CD8-positive, alpha-beta memory T cell (primary cell): ENCODE measurements at regions not wholly inside any gene's neighbourhood (a gene's known extent, or its start where the extent isn't known, plus 50 kb on each side); places are given as distances from the start of the nearest gene placed in this dataset.
A peak's percentile ranks its signal among the peaks of the same experiment; 100 is the strongest.

Experiments
- CTCF ChIA-PET: fragments of 350-600 bp; sonication (Branson Sonifier 250); formaldehyde crosslinking; loops from one replicate; lab custom pipeline; 2021; ENCODE audit warnings: antibody characterized with exemption; lab: Charles Lee
- POLR2A ChIA-PET: fragments of 350-600 bp; sonication (Branson Sonifier 250); formaldehyde crosslinking; loops from one replicate; lab custom pipeline; 2021; ENCODE audit warnings: antibody characterized with exemption; lab: Charles Lee
- DNase-seq, 5 donors: peaks; one replicate each; pipeline versions ENCODE4 v3.0.0 to v3.0.0-alpha.2; 2020 to 2022; ENCODE audit warnings: mixed read lengths in 1 of 5
- H3K27ac ChIP-seq: one replicate; pipeline ENCODE4 v1.7.0; 2013; ENCODE audit warnings: low read depth, mild to moderate bottlenecking, low read length, moderate library complexity
- H3K27me3 ChIP-seq: 2 replicates; pipeline ENCODE4 v1.7.0; 2013; ENCODE audit warnings: low read length, mild to moderate bottlenecking; ENCODE audit not compliant: insufficient read depth, poor library complexity, severe bottlenecking
- H3K36me3 ChIP-seq: 2 replicates; pipeline ENCODE4 v1.7.0; 2013; ENCODE audit warnings: mild to moderate bottlenecking, low read length, moderate library complexity; ENCODE audit not compliant: insufficient read depth
- H3K4me1 ChIP-seq: 2 replicates; pipeline ENCODE4 v1.7.0; 2013; ENCODE audit warnings: mild to moderate bottlenecking, low read length, moderate library complexity; ENCODE audit not compliant: insufficient read depth
- H3K4me3 ChIP-seq: 2 replicates; pipeline ENCODE4 v1.7.0; 2013; ENCODE audit warnings: mild to moderate bottlenecking, low read length
- H3K9me3 ChIP-seq: 2 replicates; pipeline ENCODE4 v1.7.0; 2013; ENCODE audit warnings: mild to moderate bottlenecking, low read length
- H3K27ac Mint-ChIP-seq, 8 donors: one replicate each; pipeline ENCODE4 v1.8.0; 2020 to 2021; ENCODE audit warnings: mixed read lengths in 8 of 8, mild to moderate bottlenecking in 6 of 8, inconsistent platforms in 3 of 8, moderate library complexity in 3 of 8
- H3K27me3 Mint-ChIP-seq, 2 donors: one replicate each; pipeline ENCODE4 v1.8.0; 2020 to 2021; ENCODE audit warnings: mixed read lengths in 2 of 2, mild to moderate bottlenecking in 1 of 2, moderate library complexity in 1 of 2
- H3K36me3 Mint-ChIP-seq, 3 donors: one replicate each; pipeline ENCODE4 v1.8.0; 2020 to 2021; ENCODE audit warnings: mixed read lengths in 3 of 3, inconsistent platforms in 1 of 3, mild to moderate bottlenecking in 1 of 3
- H3K4me1 Mint-ChIP-seq, 3 donors: one replicate each; pipeline ENCODE4 v1.8.0; 2020 to 2021; ENCODE audit warnings: mixed read lengths in 3 of 3, inconsistent platforms in 1 of 3, mild to moderate bottlenecking in 1 of 3
- H3K4me3 Mint-ChIP-seq, 7 donors: one replicate each; pipeline ENCODE4 v1.8.0; 2020 to 2021; ENCODE audit warnings: mixed read lengths in 7 of 7, mild to moderate bottlenecking in 6 of 7, moderate library complexity in 4 of 7, inconsistent platforms in 2 of 7
- H3K9me3 Mint-ChIP-seq, 5 donors: one replicate each; pipeline ENCODE4 v1.8.0; 2020 to 2022; ENCODE audit warnings: mixed read lengths in 5 of 5, mild to moderate bottlenecking in 3 of 5, moderate library complexity in 2 of 5, inconsistent platforms in 1 of 5

DNA sequence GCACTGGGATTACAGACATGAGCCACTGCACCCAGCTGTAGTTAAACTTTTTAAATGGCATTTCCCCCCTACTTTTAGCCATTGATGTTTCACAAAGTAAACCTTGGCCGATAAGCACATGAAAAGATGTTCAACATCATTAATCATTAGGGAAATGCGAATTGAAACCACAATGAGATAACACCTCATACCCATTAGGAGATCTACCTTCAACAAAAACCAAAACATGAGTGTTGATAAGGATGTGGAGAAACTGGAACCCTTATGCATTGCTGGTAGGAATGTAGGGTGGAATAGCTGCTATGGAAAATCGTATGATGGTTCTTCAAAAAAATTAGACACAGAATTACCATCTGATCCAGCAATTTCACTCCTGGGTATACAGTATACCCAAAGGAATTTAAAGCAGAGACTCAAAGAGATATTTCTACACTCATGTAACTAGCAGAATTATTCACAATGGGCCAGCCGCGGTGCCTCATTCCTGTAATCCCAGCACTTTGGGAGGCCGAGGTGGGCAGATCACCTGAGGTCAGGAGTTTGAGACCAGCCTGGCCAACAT lies 286.5 kb upstream of the JARID2 start:
- CTCF ChIA-PET: interaction anchor here (0.8 kb wide), 1 partner anchor 443 kb away, joined by 3 read pairs; no protein-coding TSS in a partner anchor

DNA sequence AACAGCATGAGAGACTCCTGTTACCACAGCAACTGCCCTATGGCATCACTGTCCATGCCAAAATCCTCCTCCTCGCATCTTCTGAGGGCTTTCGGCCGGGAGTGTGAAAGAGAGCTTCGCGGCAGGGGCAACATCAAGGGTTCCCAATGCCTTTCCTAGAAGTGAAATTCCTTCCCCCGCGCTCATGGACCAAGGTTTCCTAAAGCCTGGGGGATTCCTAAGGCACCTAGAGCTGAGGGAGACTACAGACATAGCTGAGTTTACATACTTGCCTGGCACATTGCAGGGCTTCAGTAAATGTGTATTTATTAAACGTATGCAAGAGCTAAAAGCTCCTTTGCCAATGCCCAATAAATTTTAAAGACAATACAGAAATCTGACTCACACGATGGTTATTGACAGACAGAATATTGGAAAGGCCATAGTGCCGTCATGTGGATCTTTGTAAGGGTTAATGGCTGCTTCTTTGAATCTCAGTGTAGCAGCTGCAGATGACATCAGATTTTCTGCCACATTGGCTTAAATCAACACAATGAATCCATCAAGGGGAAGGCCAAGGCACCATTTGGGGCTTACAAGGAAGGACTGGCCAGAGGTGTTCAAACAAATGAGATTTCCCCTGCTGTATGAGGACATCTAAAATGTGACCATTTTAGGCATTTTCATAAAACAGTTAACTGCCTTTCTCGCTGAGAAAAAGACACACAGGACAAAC lies 281.2 kb upstream of the JARID2 start:
- no peaks in the 10 kb centered on the region for H3K27me3 Mint-ChIP-seq

More for the DNA sequence above, 286.5 kb upstream of the JARID2 start:
- Mint-ChIP-seq H3K36me3 (peaks cover 0 to 6% (median 0%) of the 10 kb centered on the region in 3 donors), H3K27me3 (peaks cover 0 to 2% of the 10 kb centered on the region in 2 donors), H3K9me3 (peaks cover 0 to 8% (median 3%) of the 10 kb centered on the region in 5 donors), H3K4me3 (no peak overlapping the region), H3K4me1 (no peaks in the 10 kb centered on the region), H3K27ac (no peak overlapping the region)
- DNase-seq: no peak
- Histone ChIP-seq H3K9me3 (no peaks in the 10 kb centered on the region), H3K27ac (no peak overlapping the region), H3K4me1 (no peaks in the 10 kb centered on the region), H3K36me3 (no peaks in the 10 kb centered on the region), H3K4me3 (no peak overlapping the region), H3K27me3 (no peaks in the 10 kb centered on the region)
- POLR2A ChIA-PET: no interaction called here

DNA sequence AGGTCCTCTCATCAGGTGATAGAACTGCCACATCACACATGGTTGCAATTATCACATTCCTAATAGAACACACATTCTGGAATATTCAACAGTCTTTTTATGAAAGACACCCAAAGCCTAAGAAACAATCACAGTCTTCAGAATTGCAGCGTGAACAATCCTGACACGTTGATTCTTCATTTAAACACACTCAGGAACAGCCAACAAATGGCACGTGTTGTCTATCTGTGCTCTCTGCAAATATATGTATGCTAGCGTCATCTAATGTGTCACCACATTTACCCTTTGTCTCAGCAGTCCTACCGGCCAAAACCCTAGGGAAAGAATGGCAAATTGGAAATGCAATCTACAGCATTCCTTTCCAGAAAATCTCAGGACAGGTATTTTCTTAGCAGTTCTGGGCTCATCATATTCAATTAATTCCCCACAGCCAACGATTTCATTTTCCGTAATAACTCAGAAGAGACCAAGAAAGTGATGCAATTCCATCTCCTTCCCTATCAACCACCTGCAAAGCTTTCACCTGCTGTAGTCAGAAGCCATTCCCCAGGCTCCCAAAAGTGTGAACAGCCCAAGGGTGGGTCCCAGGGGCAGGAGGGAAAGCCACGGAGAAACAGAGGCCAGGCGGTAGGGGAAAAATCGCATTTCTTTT lies 280.3 kb upstream of the JARID2 start:
- Mint-ChIP-seq H3K4me3 (no peak overlapping the region), H3K4me1 (no peaks in the 10 kb centered on the region), H3K36me3 (peaks cover 0 to 5% (median 0%) of the 10 kb centered on the region in 3 donors), H3K27ac (no peak overlapping the region), H3K9me3 (peaks cover 0 to 2% (median 0%) of the 10 kb centered on the region in 5 donors), H3K27me3 (no peaks in the 10 kb centered on the region)
- no peak overlapping the region for H3K4me3 ChIP-seq
- DNase-seq: no peak
- POLR2A ChIA-PET: no interaction called here
- H3K4me1 ChIP-seq: no peaks in the 10 kb centered on the region
- no peaks in the 10 kb centered on the region for H3K9me3 ChIP-seq
- CTCF ChIA-PET: no interaction called here
- H3K27me3 ChIP-seq: no peaks in the 10 kb centered on the region
- H3K36me3 ChIP-seq: no peaks in the 10 kb centered on the region
- H3K27ac ChIP-seq: no peak overlapping the region

More for the DNA sequence above, 281.2 kb upstream of the JARID2 start:
- DNase-seq: no peak
- Histone ChIP-seq H3K4me3 (no peak overlapping the region), H3K9me3 (no peaks in the 10 kb centered on the region), H3K27ac (no peak overlapping the region), H3K36me3 (no peaks in the 10 kb centered on the region), H3K27me3 (no peaks in the 10 kb centered on the region), H3K4me1 (no peaks in the 10 kb centered on the region)
- Mint-ChIP-seq H3K36me3 (peaks cover 0 to 5% (median 0%) of the 10 kb centered on the region in 3 donors), H3K4me1 (no peaks in the 10 kb centered on the region), H3K27ac (no peak overlapping the region), H3K9me3 (peaks cover 0 to 2% (median 0%) of the 10 kb centered on the region in 5 donors), H3K4me3 (no peak overlapping the region)
- POLR2A ChIA-PET: no interaction called here
- CTCF ChIA-PET: no interaction called here

DNA sequence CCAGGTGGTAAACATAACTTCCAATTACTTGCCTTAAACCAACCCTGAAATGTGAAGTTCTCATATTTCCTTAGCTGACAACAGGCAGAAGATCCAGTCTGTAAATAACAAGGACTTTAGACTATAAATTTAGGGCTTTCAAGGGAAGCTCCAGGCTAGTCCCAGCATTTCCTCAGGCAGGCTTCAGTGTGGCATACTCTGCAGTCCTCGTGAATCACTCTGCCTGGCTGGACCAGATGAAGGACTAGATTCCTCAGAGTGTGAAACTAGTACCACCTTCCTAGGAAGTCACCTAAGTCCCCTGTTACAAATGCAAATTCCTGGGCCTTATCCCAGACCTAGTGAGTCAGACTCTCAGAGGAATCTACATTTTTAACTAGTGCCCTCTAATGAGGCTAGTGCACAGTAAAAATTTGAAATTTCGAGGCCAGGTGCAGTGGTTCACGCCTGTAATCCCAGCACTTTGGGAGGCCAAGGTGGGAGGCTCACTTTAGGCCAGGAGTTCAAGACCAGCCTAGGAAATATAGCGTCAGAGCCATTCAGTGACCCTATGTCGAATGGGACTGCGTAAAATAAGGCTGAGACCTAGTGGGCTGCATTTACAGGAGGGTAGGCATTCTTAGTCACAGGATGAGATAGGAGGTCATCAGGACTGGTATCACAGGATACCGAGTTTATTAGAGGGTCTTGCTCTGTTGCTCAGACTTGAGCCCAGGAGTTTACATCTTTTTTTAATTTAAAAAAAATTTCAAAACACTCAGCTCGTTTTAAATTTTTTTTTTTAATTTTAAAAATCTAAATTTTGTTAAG lies 279.6 kb upstream of the JARID2 start:
- peaks cover 0 to 2% (median 0%) of the 10 kb centered on the region in 5 donors for H3K9me3 Mint-ChIP-seq
- no peak overlapping the region for H3K27ac Mint-ChIP-seq
- no peak overlapping the region for H3K27ac ChIP-seq
- H3K4me1 ChIP-seq: no peaks in the 10 kb centered on the region
- H3K4me3 ChIP-seq: no peak overlapping the region
- no peaks in the 10 kb centered on the region for H3K9me3 ChIP-seq
- ChIA-PET CTCF (no interaction called here), POLR2A (no interaction called here)
- H3K27me3 Mint-ChIP-seq: no peaks in the 10 kb centered on the region
- H3K36me3 ChIP-seq: no peaks in the 10 kb centered on the region
- no peak for DNase-seq
- peaks cover 0 to 5% (median 0%) of the 10 kb centered on the region in 3 donors for H3K36me3 Mint-ChIP-seq
- H3K27me3 ChIP-seq: no peaks in the 10 kb centered on the region
- H3K4me1 Mint-ChIP-seq: no peaks in the 10 kb centered on the region
- H3K4me3 Mint-ChIP-seq: no peak overlapping the region

DNA sequence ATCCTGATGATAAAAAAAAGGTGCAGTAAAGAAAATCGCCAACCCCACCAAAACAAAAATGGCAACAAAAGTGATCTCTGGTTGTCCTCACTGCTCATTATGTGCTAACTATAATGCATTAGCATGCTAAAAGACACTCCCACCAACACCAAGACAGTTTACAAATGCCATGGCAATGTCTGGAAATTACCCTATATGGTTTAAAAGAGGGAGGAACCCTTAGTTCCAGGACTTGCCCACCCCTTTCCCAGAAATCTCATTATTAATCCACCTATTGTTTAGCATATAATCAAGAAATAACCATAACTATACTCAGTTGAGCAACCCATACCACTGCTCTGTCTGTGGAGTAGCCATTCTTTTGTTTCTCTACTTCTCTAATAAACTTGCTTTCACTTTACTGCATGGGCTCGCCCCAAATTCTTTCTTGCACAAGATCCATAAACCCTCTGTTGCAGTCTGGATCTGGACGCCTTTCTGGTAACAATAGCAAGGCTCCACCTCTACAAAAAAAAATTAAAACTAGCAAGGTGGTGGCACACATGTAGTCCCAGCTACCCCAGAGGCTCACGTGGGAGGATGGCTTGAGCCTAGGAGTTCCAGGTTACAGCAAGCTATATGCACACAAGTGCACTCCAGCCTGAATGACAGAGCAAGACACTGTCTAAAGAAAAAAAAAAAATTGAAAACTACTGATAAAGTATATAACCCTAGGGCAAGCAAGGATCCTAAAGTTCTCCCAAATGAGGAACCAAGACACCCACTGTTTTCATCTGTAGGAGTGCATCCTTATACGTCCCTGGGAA lies 278.8 kb upstream of the JARID2 start:
- ChIA-PET CTCF (no interaction called here), POLR2A (no interaction called here)
- Mint-ChIP-seq H3K27me3 (no peaks in the 10 kb centered on the region), H3K4me1 (no peaks in the 10 kb centered on the region), H3K27ac (no peak overlapping the region), H3K9me3 (peaks cover 0 to 2% (median 0%) of the 10 kb centered on the region in 5 donors), H3K4me3 (no peak overlapping the region), H3K36me3 (peaks cover 0 to 5% (median 0%) of the 10 kb centered on the region in 3 donors)
- H3K9me3 ChIP-seq: no peaks in the 10 kb centered on the region
- DNase-seq: no peak
- H3K4me1 ChIP-seq: no peaks in the 10 kb centered on the region
- H3K4me3 ChIP-seq: no peak overlapping the region
- H3K27me3 ChIP-seq: no peaks in the 10 kb centered on the region
- no peaks in the 10 kb centered on the region for H3K36me3 ChIP-seq
- no peak overlapping the region for H3K27ac ChIP-seq

DNA sequence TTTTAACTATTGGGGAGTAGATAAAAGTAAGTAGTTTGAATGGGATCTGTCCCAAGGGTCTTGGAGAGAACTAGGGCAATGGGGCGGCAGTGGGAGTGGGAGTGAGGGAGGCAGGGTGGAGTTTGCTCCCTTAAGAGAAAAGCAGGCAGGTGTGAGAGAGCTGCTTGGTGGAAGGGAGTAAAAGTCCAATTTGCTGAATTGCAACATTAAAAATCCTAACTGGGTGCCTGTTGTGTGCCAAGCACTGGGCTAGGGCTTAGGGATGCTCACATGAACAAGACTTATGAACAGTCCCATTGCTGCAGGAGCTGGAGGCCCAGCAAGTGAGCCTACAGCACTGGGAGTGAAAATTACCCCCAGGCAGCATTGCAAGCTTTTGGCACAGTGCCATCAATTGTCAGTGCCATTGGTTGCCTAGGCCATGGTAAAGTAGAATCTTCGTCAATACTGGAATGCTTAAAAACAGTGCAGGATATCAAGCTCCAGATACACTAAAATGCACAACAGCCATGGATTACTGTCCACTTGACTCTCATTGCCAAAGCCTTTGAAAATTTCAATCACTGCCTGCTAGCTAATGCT lies 277.7 kb upstream of the JARID2 start:
- no peaks in the 10 kb centered on the region for H3K27me3 Mint-ChIP-seq
- CTCF ChIA-PET: no interaction called here

DNA sequence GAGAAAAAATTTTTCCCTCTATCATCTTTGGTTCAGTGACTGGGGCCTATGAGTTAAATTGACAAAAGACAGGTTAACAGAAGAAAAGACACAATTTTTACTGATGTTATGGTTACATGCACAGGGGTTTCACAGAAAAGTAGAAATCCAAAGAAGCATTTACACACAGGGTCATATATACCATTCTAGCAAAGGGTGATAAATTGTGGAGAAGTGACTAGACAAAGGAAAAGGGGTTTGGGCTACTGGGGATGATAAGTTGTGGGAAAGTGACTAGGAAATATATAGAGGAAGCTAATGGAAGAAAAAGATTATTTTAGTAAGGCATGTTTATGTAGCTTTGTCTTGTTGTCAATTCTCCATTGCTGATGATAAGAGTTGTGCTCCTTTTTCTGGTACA lies 276.7 kb upstream of the JARID2 start:
- Histone ChIP-seq H3K27ac (no peak overlapping the region), H3K36me3 (no peaks in the 10 kb centered on the region), H3K9me3 (no peaks in the 10 kb centered on the region), H3K4me1 (no peaks in the 10 kb centered on the region), H3K27me3 (no peaks in the 10 kb centered on the region), H3K4me3 (no peak overlapping the region)
- Mint-ChIP-seq H3K4me1 (no peaks in the 10 kb centered on the region), H3K36me3 (peaks cover 0 to 5% (median 0%) of the 10 kb centered on the region in 3 donors), H3K4me3 (no peak overlapping the region), H3K27ac (no peak overlapping the region), H3K9me3 (peaks cover 0 to 2% (median 0%) of the 10 kb centered on the region in 5 donors), H3K27me3 (no peaks in the 10 kb centered on the region)
- DNase-seq: no peak
- POLR2A ChIA-PET: no interaction called here
- CTCF ChIA-PET: no interaction called here

More for the DNA sequence above, 277.7 kb upstream of the JARID2 start:
- DNase-seq: no peak
- no peaks in the 10 kb centered on the region for H3K36me3 ChIP-seq
- H3K4me1 ChIP-seq: no peaks in the 10 kb centered on the region
- Mint-ChIP-seq H3K4me3 (no peak overlapping the region), H3K9me3 (peaks cover 0 to 2% (median 0%) of the 10 kb centered on the region in 5 donors), H3K4me1 (no peaks in the 10 kb centered on the region), H3K27ac (peak overlapping the region in 2 of 8 donors; percentile 11 to 60), H3K36me3 (peaks cover 0 to 5% (median 0%) of the 10 kb centered on the region in 3 donors)
- H3K9me3 ChIP-seq: no peaks in the 10 kb centered on the region
- H3K27me3 ChIP-seq: no peaks in the 10 kb centered on the region
- H3K27ac ChIP-seq: no peak overlapping the region
- POLR2A ChIA-PET: no interaction called here
- no peak overlapping the region for H3K4me3 ChIP-seq
